Ishikawa (cell line): ENCODE measurements at regions not wholly inside any gene's neighbourhood (a gene's known extent, or its start where the extent isn't known, plus 50 kb on each side); places are given as distances from the start of the nearest gene placed in this dataset.

Source experiments
- CREB1 ChIP-seq: IDR thresholded peaks from 2 replicates; pipeline ENCODE4 v1.6.1; 2012; ENCODE audit warnings: low read depth
- EGR1 ChIP-seq: IDR thresholded peaks from 2 replicates; pipeline ENCODE4 v1.6.1; 2012
- EP300 ChIP-seq: IDR thresholded peaks from 2 replicates; pipeline ENCODE4 v1.6.1; 2012; ENCODE audit warnings: borderline replicate concordance
- FOXM1 ChIP-seq: IDR thresholded peaks from 2 replicates; pipeline ENCODE4 v1.6.1; 2012; ENCODE audit warnings: low read depth, borderline replicate concordance
- REST ChIP-seq: IDR thresholded peaks from 2 replicates; pipeline ENCODE4 v1.6.1; 2012; ENCODE audit warnings: low read depth, mild to moderate bottlenecking
- TEAD4 ChIP-seq: IDR thresholded peaks from 2 replicates; pipeline ENCODE4 v1.6.1; 2012

- no peak for TF ChIP-seq TEAD4
- TF ChIP-seq CREB1, result no peak
- no peak for TF ChIP-seq EP300
- no peak for TF ChIP-seq EGR1
- TF ChIP-seq REST, result no peak
- no peak for TF ChIP-seq FOXM1
These were observed 661.7 kb upstream of the SLITRK1 start for GRCh38 chr13:84543962-84544361.
